Liver (tissue), 3 donors: ENCODE measurements at regions not wholly inside any gene's neighbourhood (a gene's known extent, or its start where the extent isn't known, plus 50 kb on each side); places are given as distances from the start of the nearest gene placed in this dataset.

Experiments used
- CTCF ChIP-seq: fragments of 150-350 bp; IDR thresholded peaks from 2 replicates; pipeline ENCODE4 v1.5.1; 2017; ENCODE audit warnings: improper control_type of control experiment, low read depth, low read length; ENCODE audit not compliant: missing input control
- EGR1 ChIP-seq, 2 donors: IDR thresholded peaks; 2 replicates each; pipeline ENCODE4 v1.6.1; 2016 to 2018; ENCODE audit warnings: antibody characterized with exemption in 2 of 2, low read depth in 2 of 2
- GABPA ChIP-seq, 2 donors: IDR thresholded peaks in 1 of 2; conservative IDR thresholded peaks in 1 of 2; 2 replicates each; pipeline ENCODE4 v1.6.1; 2016; ENCODE audit warnings: antibody characterized with exemption in 2 of 2, mild to moderate bottlenecking in 1 of 2, moderate library complexity in 1 of 2
- HNF4G ChIP-seq: IDR thresholded peaks from 2 replicates; pipeline ENCODE4 v1.6.1; 2016; ENCODE audit warnings: antibody characterized with exemption
- JUND ChIP-seq, 2 donors: IDR thresholded peaks; 2 replicates each; pipeline ENCODE4 v1.6.1; 2016; ENCODE audit warnings: antibody characterized with exemption in 2 of 2
- REST ChIP-seq: IDR thresholded peaks from 2 replicates; pipeline ENCODE4 v1.6.1; 2016; ENCODE audit warnings: antibody characterized with exemption, mild to moderate bottlenecking
- RXRA ChIP-seq, 2 donors: IDR thresholded peaks; 2 replicates each; pipeline ENCODE4 v1.6.1; 2017 to 2018; ENCODE audit warnings: antibody characterized with exemption in 2 of 2, mild to moderate bottlenecking in 1 of 2
- TAF1 ChIP-seq: conservative IDR thresholded peaks from 2 replicates; pipeline ENCODE4 v1.6.1; 2016; ENCODE audit warnings: antibody characterized with exemption, mild to moderate bottlenecking
- YY1 ChIP-seq: IDR thresholded peaks from 2 replicates; pipeline ENCODE4 v1.6.1; 2016; ENCODE audit warnings: antibody characterized with exemption, mild to moderate bottlenecking
- TF ChIP-seq, protein P1 (sequence below): IDR thresholded peaks from 2 replicates; pipeline ENCODE4 v1.6.1; 2016; ENCODE audit warnings: antibody characterized with exemption
- donor health status: healthy.
- donor health status: healthy.

DNA sequence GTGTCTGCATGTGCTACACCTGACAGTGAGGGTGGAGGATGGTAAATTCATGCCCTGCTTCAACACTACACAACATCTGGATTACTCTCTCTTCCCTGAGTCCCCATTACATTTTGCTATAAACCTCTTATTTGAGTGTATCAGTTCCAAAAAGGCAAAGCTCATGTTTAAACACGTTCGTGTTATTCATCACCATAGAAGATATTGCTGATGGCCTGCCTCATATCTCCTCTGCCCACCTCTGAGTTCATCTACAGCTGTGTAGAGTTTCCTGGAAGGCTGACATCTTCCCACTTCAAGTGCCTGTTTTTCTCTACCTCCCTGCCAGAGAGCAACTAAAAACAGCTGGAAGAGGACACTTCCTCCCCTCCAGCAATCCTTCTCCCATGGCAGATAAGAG is 433.2 kb downstream of the ISL1 start:
- TF ChIP-seq, protein P1, sequence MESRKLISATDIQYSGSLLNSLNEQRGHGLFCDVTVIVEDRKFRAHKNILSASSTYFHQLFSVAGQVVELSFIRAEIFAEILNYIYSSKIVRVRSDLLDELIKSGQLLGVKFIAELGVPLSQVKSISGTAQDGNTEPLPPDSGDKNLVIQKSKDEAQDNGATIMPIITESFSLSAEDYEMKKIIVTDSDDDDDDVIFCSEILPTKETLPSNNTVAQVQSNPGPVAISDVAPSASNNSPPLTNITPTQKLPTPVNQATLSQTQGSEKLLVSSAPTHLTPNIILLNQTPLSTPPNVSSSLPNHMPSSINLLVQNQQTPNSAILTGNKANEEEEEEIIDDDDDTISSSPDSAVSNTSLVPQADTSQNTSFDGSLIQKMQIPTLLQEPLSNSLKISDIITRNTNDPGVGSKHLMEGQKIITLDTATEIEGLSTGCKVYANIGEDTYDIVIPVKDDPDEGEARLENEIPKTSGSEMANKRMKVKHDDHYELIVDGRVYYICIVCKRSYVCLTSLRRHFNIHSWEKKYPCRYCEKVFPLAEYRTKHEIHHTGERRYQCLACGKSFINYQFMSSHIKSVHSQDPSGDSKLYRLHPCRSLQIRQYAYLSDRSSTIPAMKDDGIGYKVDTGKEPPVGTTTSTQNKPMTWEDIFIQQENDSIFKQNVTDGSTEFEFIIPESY, result no peak
- TF ChIP-seq YY1 (no peak), CTCF (no peak), GABPA (IDR thresholded peaks at IDR 0.05 in 1 of 2, conservative IDR thresholded peaks at IDR 0.05 in 1 of 2) (no peak), JUND (IDR thresholded peaks at IDR 0.05) (no peak), HNF4G (no peak), TAF1 (no peak), RXRA (IDR thresholded peaks at IDR 0.05) (no peak), EGR1 (IDR thresholded peaks at IDR 0.05; ENCODE audit: low read depth in 2 of 2) (no peak), REST (no peak)
